K562 (cell line): ENCODE measurements at regions not wholly inside any gene's neighbourhood (a gene's known extent, or its start where the extent isn't known, plus 50 kb on each side); places are given as distances from the start of the nearest gene placed in this dataset.
A peak's percentile ranks its signal among the peaks of the same experiment; 100 is the strongest.

Source experiments
- EHMT2 ChIP-seq: fragments of 450-650 bp; IDR thresholded peaks from 2 replicates; pipeline ENCODE4 v1.6.1; 2018; ENCODE audit warnings: antibody characterized with exemption
- HLTF ChIP-seq: fragments of 450-650 bp; IDR thresholded peaks from 2 replicates; pipeline ENCODE4 v1.6.1; 2016
- IFI16 ChIP-seq: fragments of 250-450 bp; sonication (Bioruptor Pico); IDR thresholded peaks from 2 replicates; pipeline ENCODE4 v2.1.2; 2022; ENCODE audit warnings: mild to moderate bottlenecking, inconsistent platforms
- JUN ChIP-seq, 2 experiments: sonication (generic) in 1 of 2; formaldehyde crosslinking in 1 of 2; IDR thresholded peaks; 2 replicates each; pipeline versions ENCODE4 v1.6.1 to v1.8.0; 2012 to 2022; ENCODE audit warnings: borderline replicate concordance in 2 of 2, mild to moderate bottlenecking in 2 of 2, improper control_type of control experiment in 1 of 2, low read depth in 1 of 2, low read length in 1 of 2, missing genetic modification reagents in 1 of 2
- MYBL2 ChIP-seq, 2 experiments: fragments of 450-650 bp in 1 of 2; sonication (generic) in 1 of 2; formaldehyde crosslinking in 1 of 2; IDR thresholded peaks; 2 replicates each; pipeline versions ENCODE4 v1.6.1 to v1.8.1; 2017 to 2022; ENCODE audit warnings: borderline replicate concordance in 1 of 2, inconsistent platforms in 1 of 2, low read depth in 1 of 2, mild to moderate bottlenecking in 1 of 2, missing genetic modification reagents in 1 of 2, moderate library complexity in 1 of 2
- SAFB ChIP-seq: fragments of 200-400 bp; formaldehyde crosslinking; IDR thresholded peaks from 2 replicates; pipeline ENCODE4 v1.6.1; 2017; ENCODE audit warnings: low read depth, low read length, borderline replicate concordance
- ZHX1 ChIP-seq: fragments of 150-350 bp; conservative IDR thresholded peaks from 2 replicates; pipeline ENCODE4 v1.6.1; 2014; ENCODE audit warnings: low read length
- ZNF512 ChIP-seq: IDR thresholded peaks from 2 replicates; pipeline ENCODE4 v1.6.1; 2016; ENCODE audit warnings: missing genetic modification characterization, missing compliant biosample characterization

GRCh38 chr1:5803851-5804250 is 188.4 kb downstream of the NPHP4 start (continued):
- TF ChIP-seq ZNF512, result no peak
- no peak for TF ChIP-seq SAFB
- TF ChIP-seq EHMT2, result peak; percentile 54; the same call in 1 of the 2 replicates
- no peak for TF ChIP-seq JUN (IDR thresholded peaks at IDR 0.05; ENCODE audit: borderline replicate concordance, low read depth, low read length)
- no peak for TF ChIP-seq JUN (CRISPR knock-in tag; IDR thresholded peaks at IDR 0.05; ENCODE audit: borderline replicate concordance)
- TF ChIP-seq ZHX1, result no peak
- TF ChIP-seq HLTF, result no peak
- no peak for TF ChIP-seq IFI16
- 0 out of 2 replicates have a peak, but pooled peaks have one; percentile 4 for TF ChIP-seq MYBL2 (IDR thresholded peaks at IDR 0.05; ENCODE audit: low read depth)
- TF ChIP-seq MYBL2 (CRISPR knock-in tag; IDR thresholded peaks at IDR 0.05; ENCODE audit: borderline replicate concordance), result no peak
